Esophagus muscularis mucosa (tissue), 4 donors: ENCODE measurements at regions not wholly inside any gene's neighbourhood (a gene's known extent, or its start where the extent isn't known, plus 50 kb on each side); places are given as distances from the start of the nearest gene placed in this dataset.

Experiments
- DNase-seq: peaks from one replicate; pipeline ENCODE4 v3.0.0-alpha.2; 2017; ENCODE audit errors: extremely low spot score
- H3K27ac ChIP-seq, 4 donors: fragments of 200-600 bp; sonication (generic); replicated peaks in 1 of 4; 1 replicate in 3 of 4; 2 replicates in 1 of 4; pipeline ENCODE4 v1.5.1; 2016 to 2019; ENCODE audit warnings: mild to moderate bottlenecking in 1 of 4
- H3K27me3 ChIP-seq, 4 donors: fragments of 200-600 bp; sonication (generic); one replicate each; pipeline versions ENCODE4 v1.5.1 to v1.6.0; 2016 to 2019
- H3K36me3 ChIP-seq, 4 donors: fragments of 200-600 bp; sonication (generic); one replicate each; pipeline ENCODE4 v1.5.1; 2016 to 2019
- H3K4me1 ChIP-seq, 4 donors: fragments of 200-600 bp; sonication (generic); one replicate each; pipeline ENCODE4 v1.5.1; 2016 to 2019
- H3K4me3 ChIP-seq, 4 donors: fragments of 200-600 bp; sonication (generic); 1 replicate in 2 of 4; 2 replicates in 2 of 4; pipeline ENCODE4 v1.5.1; 2016 to 2019; ENCODE audit warnings: mild to moderate bottlenecking in 4 of 4, moderate library complexity in 1 of 4
- H3K9me3 ChIP-seq, 4 donors: fragments of 200-600 bp; sonication (generic); 1 replicate in 3 of 4; 2 replicates in 1 of 4; pipeline ENCODE4 v1.5.1; 2016 to 2019
- CTCF ChIP-seq, 3 experiments: fragments of 200-600 bp in 2 of 3; fragments of 450-650 bp in 1 of 3; sonication (generic) in 2 of 3; IDR thresholded peaks; one replicate each; pipeline ENCODE4 v1.5.1; 2017 to 2019; ENCODE audit warnings: antibody characterized with exemption in 3 of 3, mild to moderate bottlenecking in 2 of 3, moderate library complexity in 1 of 3
- EP300 ChIP-seq: sonication (generic); formaldehyde crosslinking; IDR thresholded peaks from one replicate; pipeline ENCODE4 v1.6.1; 2017; ENCODE audit warnings: antibody characterized with exemption
- POLR2A ChIP-seq: fragments of 450-650 bp; IDR thresholded peaks from one replicate; pipeline ENCODE4 v1.6.1; 2017; ENCODE audit warnings: antibody characterized with exemption, moderate library complexity, mild to moderate bottlenecking, low read depth
- POLR2AphosphoS5 ChIP-seq, 2 donors: sonication (generic); formaldehyde crosslinking; IDR thresholded peaks; one replicate each; pipeline ENCODE4 v1.6.1; 2017; ENCODE audit warnings: antibody characterized with exemption in 2 of 2
- WGBS: methylation state at CpG from one replicate; pipeline ENCODE4 v1.1.5; 2018; 5-methylcytosine and 5-hydroxymethylcytosine counted together
- intact Hi-C: fragments of 100-400 bp; cut with DNase I; formaldehyde crosslinking; loops from one replicate; pipeline ENCODE4 v1.15.1; 2023

- no peaks in the 10 kb centered on the region for H3K9me3 ChIP-seq
- peaks cover 17 to 39% (median 36%) of the 10 kb centered on the region in 4 donors for H3K4me1 ChIP-seq
- H3K4me3 ChIP-seq = no peak overlapping the region
- H3K27ac ChIP-seq = no peak overlapping the region
- 77% methylated on average over 5 of the region's 5 CpGs for WGBS
- H3K27me3 ChIP-seq = no peaks in the 10 kb centered on the region
- H3K36me3 ChIP-seq = no peaks in the 10 kb centered on the region
- TF ChIP-seq POLR2AphosphoS5 (IDR thresholded peaks at IDR 0.05) (no peak), CTCF (IDR thresholded peaks at IDR 0.05) (no peak), EP300 (no peak), POLR2A (no peak)
- intact Hi-C loops = no loop called here
- no peak for DNase-seq
These were observed 419.7 kb upstream of the ZEB2 start for GRCh38 chr2:144939590-144939989.

- Histone ChIP-seq H3K4me1 (peaks cover 17 to 25% (median 22%) of the 10 kb centered on the region in 4 donors), H3K27ac (peak overlapping the region; percentile 49 to 67 (median 52)), H3K9me3 (no peaks in the 10 kb centered on the region), H3K36me3 (no peaks in the 10 kb centered on the region), H3K4me3 (peak overlapping the region in 1 of 4 donors; percentile 2), H3K27me3 (no peaks in the 10 kb centered on the region)
- TF ChIP-seq EP300 (no peak), CTCF (IDR thresholded peaks at IDR 0.05) (no peak), POLR2A (no peak), POLR2AphosphoS5 (IDR thresholded peaks at IDR 0.05) (peak in 1 of 2 donors; percentile 10)
- 40% methylated on average over 7 of the region's 7 CpGs for WGBS
- no peak for DNase-seq
- intact Hi-C loops = no loop called here
These were observed 418.2 kb upstream of the ZEB2 start for GRCh38 chr2:144937910-144938709.

GRCh38 chr2:144937066-144937465 lies 417.1 kb upstream of the ZEB2 start:
- Histone ChIP-seq H3K27me3 (no peaks in the 10 kb centered on the region), H3K27ac (peak overlapping the region in 2 of 4 donors; percentile 52 to 67), H3K36me3 (no peaks in the 10 kb centered on the region), H3K4me3 (no peak overlapping the region), H3K9me3 (no peaks in the 10 kb centered on the region), H3K4me1 (peaks cover 17 to 27% (median 22%) of the 10 kb centered on the region in 4 donors)
- no peak for DNase-seq
- TF ChIP-seq POLR2A = no peak
- TF ChIP-seq EP300 = no peak
- TF ChIP-seq CTCF (IDR thresholded peaks at IDR 0.05) = no peak
- no peak for TF ChIP-seq POLR2AphosphoS5 (IDR thresholded peaks at IDR 0.05)
- intact Hi-C loops = no loop called here

GRCh38 chr2:144936442-144936841 lies 416.5 kb upstream of the ZEB2 start:
- H3K9me3 ChIP-seq = no peaks in the 10 kb centered on the region
- peaks cover 17 to 30% (median 24%) of the 10 kb centered on the region in 4 donors for H3K4me1 ChIP-seq
- intact Hi-C loops = no loop called here
- no peak overlapping the region for H3K4me3 ChIP-seq
- no peak for TF ChIP-seq POLR2AphosphoS5 (IDR thresholded peaks at IDR 0.05)
- no peak for TF ChIP-seq POLR2A
- TF ChIP-seq EP300 = no peak
- TF ChIP-seq CTCF (IDR thresholded peaks at IDR 0.05) = no peak
- no peak for DNase-seq
- H3K36me3 ChIP-seq = no peaks in the 10 kb centered on the region
- H3K27ac ChIP-seq = no peak overlapping the region
- H3K27me3 ChIP-seq = no peaks in the 10 kb centered on the region
- 79% methylated on average over 4 of the region's 4 CpGs for WGBS
